ENCODE measurements at regions not wholly inside any gene's neighbourhood (a gene's known extent, or its start where the extent isn't known, plus 50 kb on each side); places are given as distances from the start of the nearest gene placed in this dataset.
"Not testable (repeated sequence)": the region's sequence is repeated elsewhere in the genome, so short reads cannot be mapped to it uniquely, and the experiment has no call there.

DNA sequence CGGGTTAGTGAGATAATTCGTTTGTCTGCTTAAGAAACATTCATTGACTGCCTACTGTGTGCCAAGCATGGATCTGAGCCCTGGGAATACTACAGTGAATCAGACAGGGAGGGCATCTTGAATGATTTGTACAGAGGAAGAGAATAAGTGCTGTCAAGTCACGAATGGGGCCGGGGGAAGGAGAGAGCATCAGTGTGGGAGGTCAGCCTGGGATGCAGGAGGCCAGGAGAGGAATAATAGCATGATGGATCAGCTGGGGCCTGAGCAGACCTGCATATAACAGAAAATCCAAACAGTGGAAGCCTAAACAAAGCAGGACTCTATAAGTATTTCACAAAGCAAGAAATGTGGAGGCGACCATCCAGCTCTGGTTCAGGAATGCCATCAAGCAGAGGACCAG is 55.4 kb upstream of the PAX8 start:
- H3K27me3 ChIP-seq, result no peaks in the 10 kb centered on the region
- no peaks in the 10 kb centered on the region for H3K4me1 ChIP-seq (ENCODE audit: low read depth)

DNA sequence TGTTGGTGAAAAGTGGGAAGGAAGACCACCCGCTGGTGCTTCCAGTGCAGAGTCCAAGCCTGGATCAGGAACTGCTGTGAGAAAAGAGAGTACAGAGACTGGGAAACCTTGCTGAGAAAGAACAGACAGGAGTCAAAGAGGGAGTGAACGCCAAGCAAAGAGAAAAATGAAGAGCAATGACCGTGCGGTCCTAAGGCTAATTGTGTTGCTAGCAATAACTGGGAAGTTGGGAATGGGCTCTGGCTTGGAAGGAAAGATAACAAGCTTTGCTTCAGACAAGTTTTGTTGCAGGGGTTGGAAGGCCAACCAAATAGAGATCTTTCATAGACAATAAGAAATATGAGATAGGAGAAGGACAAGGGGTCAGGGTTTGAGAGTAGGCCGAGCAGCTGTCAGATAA is 55.0 kb upstream of the PAX8 start:
- H3K4me3 ChIP-seq; H3K36me3 ChIP-seq; H3K27me3 ChIP-seq; H3K9me3 ChIP-seq (ENCODE audit: low read depth); H3K27ac ChIP-seq; H3K4me1 ChIP-seq (ENCODE audit: low read depth); DNase-seq (ENCODE audit: low read depth in 1 of 2, low spot score in 1 of 2): not testable (repeated sequence)

More for the DNA sequence above, 55.4 kb upstream of the PAX8 start:
- Histone ChIP-seq H3K9me3 (ENCODE audit: low read depth) (no peaks in the 10 kb centered on the region), H3K27ac (no peak overlapping the region), H3K4me3 (no peak overlapping the region), H3K36me3 (no peaks in the 10 kb centered on the region)
- TF ChIP-seq, protein P1, sequence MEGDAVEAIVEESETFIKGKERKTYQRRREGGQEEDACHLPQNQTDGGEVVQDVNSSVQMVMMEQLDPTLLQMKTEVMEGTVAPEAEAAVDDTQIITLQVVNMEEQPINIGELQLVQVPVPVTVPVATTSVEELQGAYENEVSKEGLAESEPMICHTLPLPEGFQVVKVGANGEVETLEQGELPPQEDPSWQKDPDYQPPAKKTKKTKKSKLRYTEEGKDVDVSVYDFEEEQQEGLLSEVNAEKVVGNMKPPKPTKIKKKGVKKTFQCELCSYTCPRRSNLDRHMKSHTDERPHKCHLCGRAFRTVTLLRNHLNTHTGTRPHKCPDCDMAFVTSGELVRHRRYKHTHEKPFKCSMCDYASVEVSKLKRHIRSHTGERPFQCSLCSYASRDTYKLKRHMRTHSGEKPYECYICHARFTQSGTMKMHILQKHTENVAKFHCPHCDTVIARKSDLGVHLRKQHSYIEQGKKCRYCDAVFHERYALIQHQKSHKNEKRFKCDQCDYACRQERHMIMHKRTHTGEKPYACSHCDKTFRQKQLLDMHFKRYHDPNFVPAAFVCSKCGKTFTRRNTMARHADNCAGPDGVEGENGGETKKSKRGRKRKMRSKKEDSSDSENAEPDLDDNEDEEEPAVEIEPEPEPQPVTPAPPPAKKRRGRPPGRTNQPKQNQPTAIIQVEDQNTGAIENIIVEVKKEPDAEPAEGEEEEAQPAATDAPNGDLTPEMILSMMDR (IDR thresholded peaks at IDR 0.05; ENCODE audit: low read depth, low read length), result no peak
- DNase-seq (ENCODE audit: low read depth in 1 of 2, low spot score in 1 of 2), result no peak

DNA sequence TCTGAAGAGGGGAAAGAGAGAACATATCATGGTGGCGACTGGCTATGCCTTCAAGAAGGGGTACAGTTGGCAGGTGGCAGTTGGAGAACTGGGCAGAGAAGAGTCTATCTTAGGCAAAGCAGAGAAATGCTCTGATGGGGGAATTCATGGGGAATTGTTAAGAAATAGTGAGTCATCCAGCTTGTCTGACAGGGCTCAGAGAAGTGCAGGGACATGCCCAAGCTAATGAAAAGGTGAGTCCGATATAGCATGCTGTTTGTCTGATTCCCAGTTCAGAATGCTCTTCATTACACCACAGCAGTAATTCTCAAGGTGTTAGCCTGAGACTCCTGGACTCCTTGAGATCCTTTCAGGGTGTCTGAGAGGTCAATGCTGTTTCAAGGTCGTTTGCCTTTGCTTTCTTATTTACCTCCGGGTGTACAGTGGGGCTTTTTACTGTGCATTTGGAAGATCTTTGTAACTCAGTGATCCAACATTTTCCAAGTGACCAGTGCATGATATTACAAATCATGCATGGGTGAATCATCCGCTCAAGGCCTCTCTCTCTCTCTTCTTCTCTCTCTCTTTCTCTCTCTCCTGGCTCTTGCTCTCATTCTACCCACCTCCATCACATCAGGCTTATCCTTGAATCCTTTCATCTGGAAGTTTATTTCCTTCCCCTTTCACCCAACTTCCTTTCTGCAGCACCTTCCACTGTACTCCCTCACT is 51.5 kb upstream of the PAX8 start:
- H3K36me3 ChIP-seq; H3K9me3 ChIP-seq (ENCODE audit: low read depth); H3K27ac ChIP-seq; H3K4me1 ChIP-seq (ENCODE audit: low read depth); H3K27me3 ChIP-seq; H3K4me3 ChIP-seq; DNase-seq (ENCODE audit: low read depth in 1 of 2, low spot score in 1 of 2): not testable (repeated sequence)

DNA sequence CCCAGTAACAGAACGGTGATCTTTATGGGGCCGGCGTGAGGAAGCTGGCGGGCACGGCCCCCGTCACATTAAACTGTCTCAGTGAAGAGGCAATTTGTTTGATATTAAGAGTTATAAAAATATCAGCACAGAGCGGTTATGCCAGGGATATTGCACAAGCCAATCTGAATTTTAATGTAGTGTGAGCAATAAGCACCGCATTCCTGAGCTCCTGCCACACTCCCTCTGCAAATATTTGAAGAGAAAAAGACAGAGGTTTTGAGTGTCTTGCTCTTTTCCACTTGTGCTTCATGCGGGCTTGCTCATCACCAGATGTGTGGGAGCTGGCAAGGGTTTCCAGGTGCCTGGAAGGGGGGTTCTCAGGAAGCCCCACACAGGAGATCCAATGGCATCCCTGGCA is 50.3 kb upstream of the PAX8 start:
- not testable (repeated sequence) for H3K27ac ChIP-seq; H3K27me3 ChIP-seq; H3K9me3 ChIP-seq (ENCODE audit: low read depth); H3K4me3 ChIP-seq; H3K4me1 ChIP-seq (ENCODE audit: low read depth); H3K36me3 ChIP-seq
- DNase-seq (ENCODE audit: low read depth in 1 of 2, low spot score in 1 of 2), result peak in 1 of 2 donors; percentile 33

DNA sequence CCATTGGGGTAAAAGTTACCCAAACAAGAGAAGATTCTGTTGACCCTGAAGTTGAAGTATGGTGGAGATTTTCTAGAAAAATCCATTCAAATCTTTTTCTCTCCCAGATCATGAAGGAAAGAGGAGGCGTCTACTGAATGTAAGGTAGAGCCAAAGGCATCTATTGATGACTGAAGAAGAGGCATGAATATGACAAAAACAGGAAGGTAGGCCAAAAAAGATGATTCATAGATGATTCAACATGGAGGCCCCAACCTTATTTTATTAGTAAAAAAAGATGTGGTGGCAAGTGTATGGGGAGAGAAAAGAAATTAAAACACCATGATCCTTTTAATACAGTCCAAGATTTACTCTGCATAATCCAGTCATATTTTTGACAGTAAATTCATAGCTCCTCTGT is 49.9 kb upstream of the PAX8 start:
- H3K4me1 ChIP-seq (ENCODE audit: low read depth); DNase-seq (ENCODE audit: low read depth in 1 of 2, low spot score in 1 of 2); H3K9me3 ChIP-seq (ENCODE audit: low read depth); H3K27me3 ChIP-seq; H3K36me3 ChIP-seq; H3K27ac ChIP-seq; H3K4me3 ChIP-seq: not testable (repeated sequence)

Measured in cardiac muscle cell (in vitro differentiated cells and primary cell).